ENCODE measurements at regions not wholly inside any gene's neighbourhood (a gene's known extent, or its start where the extent isn't known, plus 50 kb on each side); places are given as distances from the start of the nearest gene placed in this dataset.

DNA sequence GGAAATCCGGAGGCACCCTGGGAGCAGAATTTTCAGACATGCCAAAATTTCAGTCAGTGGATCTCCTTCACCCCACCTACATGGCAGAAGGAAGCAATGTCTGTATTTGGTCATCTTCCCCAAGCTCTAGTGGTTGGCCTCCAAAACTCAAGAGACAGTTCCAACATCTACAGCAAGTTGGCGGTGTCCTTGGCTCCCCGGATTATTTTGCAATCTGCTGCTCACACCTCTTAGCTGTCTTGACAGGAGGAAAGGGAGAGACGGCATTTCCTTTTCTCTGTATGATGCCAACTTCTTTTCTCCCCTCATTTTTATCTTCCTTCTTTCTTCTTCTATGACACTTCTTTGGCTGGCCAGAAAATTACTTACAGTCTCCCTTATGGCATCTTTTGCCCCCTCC is 159.9 kb downstream of the SUCLA2 start:
- TF ChIP-seq, protein P1, sequence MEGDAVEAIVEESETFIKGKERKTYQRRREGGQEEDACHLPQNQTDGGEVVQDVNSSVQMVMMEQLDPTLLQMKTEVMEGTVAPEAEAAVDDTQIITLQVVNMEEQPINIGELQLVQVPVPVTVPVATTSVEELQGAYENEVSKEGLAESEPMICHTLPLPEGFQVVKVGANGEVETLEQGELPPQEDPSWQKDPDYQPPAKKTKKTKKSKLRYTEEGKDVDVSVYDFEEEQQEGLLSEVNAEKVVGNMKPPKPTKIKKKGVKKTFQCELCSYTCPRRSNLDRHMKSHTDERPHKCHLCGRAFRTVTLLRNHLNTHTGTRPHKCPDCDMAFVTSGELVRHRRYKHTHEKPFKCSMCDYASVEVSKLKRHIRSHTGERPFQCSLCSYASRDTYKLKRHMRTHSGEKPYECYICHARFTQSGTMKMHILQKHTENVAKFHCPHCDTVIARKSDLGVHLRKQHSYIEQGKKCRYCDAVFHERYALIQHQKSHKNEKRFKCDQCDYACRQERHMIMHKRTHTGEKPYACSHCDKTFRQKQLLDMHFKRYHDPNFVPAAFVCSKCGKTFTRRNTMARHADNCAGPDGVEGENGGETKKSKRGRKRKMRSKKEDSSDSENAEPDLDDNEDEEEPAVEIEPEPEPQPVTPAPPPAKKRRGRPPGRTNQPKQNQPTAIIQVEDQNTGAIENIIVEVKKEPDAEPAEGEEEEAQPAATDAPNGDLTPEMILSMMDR (IDR thresholded peaks at IDR 0.05; ENCODE audit: insufficient read depth, low read depth, low read length, missing control alignments) = no peak
- no peak overlapping the region for H3K4me3 ChIP-seq (ENCODE audit: low read length)
- no peak for DNase-seq (ENCODE audit: low read depth)

DNA sequence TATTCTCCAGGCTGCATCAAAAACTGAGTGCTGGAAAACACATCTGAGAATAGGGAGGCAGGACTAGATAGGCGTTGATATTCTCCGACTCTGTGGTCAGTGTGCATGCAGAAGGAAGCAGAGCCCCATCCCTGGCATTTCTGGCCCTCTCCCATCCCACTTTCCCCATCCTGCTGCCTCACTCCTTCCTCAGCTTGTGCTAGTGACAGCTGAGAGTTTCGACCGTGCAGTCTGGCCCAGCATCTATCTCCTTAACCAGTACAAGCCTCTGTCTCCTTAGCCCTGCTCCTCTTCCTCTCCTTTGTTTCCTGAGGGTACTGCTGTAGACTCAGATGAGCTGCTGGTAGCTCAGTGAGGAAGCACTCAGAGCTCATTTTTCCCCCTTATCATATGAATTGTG is 163.2 kb downstream of the SUCLA2 start:
- no peak overlapping the region for H3K4me3 ChIP-seq (ENCODE audit: low read length)
- TF ChIP-seq, protein P1 (IDR thresholded peaks at IDR 0.05; ENCODE audit: insufficient read depth, low read depth, low read length, missing control alignments) = no peak
- DNase-seq (ENCODE audit: low read depth) = no peak

DNA sequence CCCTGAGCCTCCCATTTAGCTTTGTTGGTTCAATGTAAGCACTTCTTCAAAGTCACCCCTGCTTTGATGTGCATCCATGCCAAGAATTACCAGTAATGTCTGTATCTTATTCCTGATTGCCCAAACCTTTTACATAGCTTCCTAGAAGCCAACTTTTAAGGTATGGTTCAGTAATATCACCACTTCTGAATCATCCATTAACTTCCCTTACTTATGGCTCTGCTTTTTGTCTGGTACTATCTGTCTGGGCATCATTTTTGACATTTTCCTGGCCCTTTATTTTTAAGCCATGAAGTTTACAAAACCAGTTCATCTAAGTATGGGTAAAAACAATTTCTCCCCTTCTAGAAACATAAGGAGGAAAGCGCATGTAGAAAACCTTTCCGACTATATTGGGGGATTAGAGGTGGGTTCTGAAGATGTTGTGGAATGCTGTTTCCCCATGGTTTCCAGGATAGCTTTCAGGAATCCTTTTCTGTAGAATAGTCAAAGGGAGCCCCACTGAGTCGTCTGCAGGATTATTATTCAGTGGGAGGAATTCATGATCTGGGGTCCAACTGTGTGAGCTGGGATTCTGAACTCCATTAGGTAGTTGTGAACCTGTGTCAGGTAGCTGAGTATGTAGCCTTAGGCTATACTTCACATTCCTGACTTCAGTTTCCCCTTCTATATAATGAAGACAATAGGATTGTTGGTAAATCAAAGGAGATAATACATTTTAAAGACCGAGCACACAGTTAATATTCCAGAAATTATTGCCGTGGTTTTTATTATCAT is 163.8 kb downstream of the SUCLA2 start:
- TF ChIP-seq, protein P1 (IDR thresholded peaks at IDR 0.05; ENCODE audit: insufficient read depth, low read depth, low read length, missing control alignments) = no peak
- no peak overlapping the region for H3K4me3 ChIP-seq (ENCODE audit: low read length)
- DNase-seq (ENCODE audit: low read depth) = no peak

DNA sequence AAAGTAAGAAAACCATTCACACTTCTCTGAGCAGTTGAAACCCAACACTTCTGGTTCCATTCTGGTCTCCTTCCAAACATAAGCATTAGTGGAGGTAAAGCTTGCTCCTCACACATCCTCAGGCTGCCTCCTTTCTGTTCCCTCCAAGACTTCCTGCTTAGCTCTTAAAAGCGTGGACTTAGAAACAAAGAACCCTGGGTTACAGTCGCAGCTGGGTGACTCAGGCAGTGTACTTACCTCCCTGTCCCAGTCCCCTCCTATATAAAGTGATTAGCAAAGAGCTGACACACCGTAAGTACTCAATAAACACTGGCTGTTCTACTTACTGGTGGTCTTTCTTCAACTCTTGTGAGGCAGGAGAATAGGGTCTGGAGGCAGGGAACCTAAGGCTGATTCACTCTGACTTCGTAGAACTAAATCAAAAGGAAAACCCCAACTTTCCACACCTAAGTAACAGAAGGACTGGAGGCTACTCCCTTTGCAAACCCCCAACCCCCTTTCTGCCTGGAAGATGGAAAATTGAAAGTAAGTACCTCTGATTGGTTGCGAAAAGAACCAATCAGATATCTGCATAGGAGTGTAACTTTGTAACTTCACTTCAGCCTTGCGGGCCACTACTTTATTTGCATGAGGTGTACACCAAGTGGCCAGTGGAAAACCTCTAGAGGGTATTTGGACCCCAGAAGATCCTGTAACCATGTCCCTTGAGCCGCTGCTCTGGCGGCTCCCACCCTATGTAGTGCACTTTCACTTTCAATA is 165.4 kb downstream of the SUCLA2 start:
- TF ChIP-seq, protein P1 (IDR thresholded peaks at IDR 0.05; ENCODE audit: insufficient read depth, low read depth, low read length, missing control alignments) = no peak
- H3K4me3 ChIP-seq (ENCODE audit: low read length) = no peak overlapping the region
- peak; percentile 8 for DNase-seq (ENCODE audit: low read depth)

DNA sequence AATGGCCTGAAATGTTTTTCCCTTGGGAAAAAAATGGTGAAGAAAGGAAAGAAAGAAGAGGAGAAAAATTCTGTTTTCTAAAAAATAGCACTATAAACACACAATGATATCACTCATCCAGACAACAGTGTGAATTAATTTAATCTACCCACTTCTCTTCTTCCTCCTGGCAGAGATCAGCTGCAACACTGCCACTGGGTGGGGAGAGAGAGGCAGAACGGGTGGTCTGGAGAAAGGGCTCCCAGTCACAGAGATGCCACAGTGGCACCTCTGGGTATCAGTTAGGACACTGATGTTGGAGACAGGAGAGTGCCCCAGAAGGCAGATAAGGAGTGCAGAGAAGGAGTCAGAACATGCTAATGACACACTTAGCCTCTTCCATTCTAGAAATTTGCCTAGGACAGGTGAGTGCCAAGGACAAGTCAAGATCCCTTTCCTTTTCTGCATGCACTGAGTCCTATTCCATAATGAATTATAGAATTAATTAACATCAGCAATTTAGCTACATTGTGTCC is 168.6 kb downstream of the SUCLA2 start:
- DNase-seq (ENCODE audit: low read depth) = no peak
- H3K4me3 ChIP-seq (ENCODE audit: low read length) = no peak overlapping the region
- TF ChIP-seq, protein P1 (IDR thresholded peaks at IDR 0.05; ENCODE audit: insufficient read depth, low read depth, low read length, missing control alignments) = no peak

DNA sequence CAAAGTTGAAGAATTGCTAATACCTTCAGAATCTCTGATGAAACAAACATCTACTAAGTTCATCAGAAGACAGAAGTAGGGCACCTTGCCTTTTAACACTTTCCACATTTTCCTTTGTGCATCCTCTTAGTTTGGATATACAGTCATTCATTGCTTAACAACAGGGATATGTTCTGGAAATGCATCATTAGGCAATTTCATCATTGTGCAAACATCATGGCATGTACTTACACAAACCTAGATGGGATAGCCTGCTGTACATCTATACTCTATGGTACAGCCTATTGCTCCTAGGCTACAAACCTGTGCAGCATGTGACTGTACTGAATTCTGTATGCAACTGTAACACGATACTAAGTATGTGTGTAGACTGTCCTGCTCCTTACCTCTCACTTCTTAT is 169.8 kb downstream of the SUCLA2 start:
- TF ChIP-seq, protein P1 (IDR thresholded peaks at IDR 0.05; ENCODE audit: insufficient read depth, low read depth, low read length, missing control alignments) = no peak
- DNase-seq (ENCODE audit: low read depth) = peak; percentile 77
- no peak overlapping the region for H3K4me3 ChIP-seq (ENCODE audit: low read length)
